Right hindlimb (tissue), 1 donor: ENCODE measurements at regions not wholly inside any gene's neighbourhood (a gene's known extent, or its start where the extent isn't known, plus 50 kb on each side); places are given as distances from the start of the nearest gene placed in this dataset.

Experiments
- DNase-seq: peaks from one replicate; pipeline ENCODE4 v3.0.0-alpha.2; 2018

GRCh38 chr7:31171216-31171785 lies 119.2 kb downstream of the ADCYAP1R1 start:
- no peak for DNase-seq
